ENCODE measurements at regions not wholly inside any gene's neighbourhood (a gene's known extent, or its start where the extent isn't known, plus 50 kb on each side); places are given as distances from the start of the nearest gene placed in this dataset.

- H3K36me3 ChIP-seq, result no peaks in the 10 kb centered on the region
- no peak for DNase-seq (ENCODE audit: extremely low spot score)
- H3K27ac ChIP-seq (replicated peaks in 1 of 4), result no peak overlapping the region
- H3K4me3 ChIP-seq, result no peak overlapping the region
- WGBS, result 100% methylated on average over 1 of the region's 1 CpG
- H3K27me3 ChIP-seq, result no peaks in the 10 kb centered on the region
- peaks cover 0 to 3% (median 0%) of the 10 kb centered on the region in 4 donors for H3K4me1 ChIP-seq
- TF ChIP-seq CTCF (IDR thresholded peaks at IDR 0.05) (no peak), EP300 (IDR thresholded peaks at IDR 0.05) (no peak), POLR2AphosphoS5 (IDR thresholded peaks at IDR 0.05) (no peak), POLR2A (IDR thresholded peaks at IDR 0.05; ENCODE audit: low read depth) (no peak)
- H3K9me3 ChIP-seq, result no peaks in the 10 kb centered on the region
- intact Hi-C loops (cut with DNase I), result no loop called here
These were observed 125.8 kb upstream of the C1QTNF9B start for GRCh38 chr13:24023073-24023472.

DNA sequence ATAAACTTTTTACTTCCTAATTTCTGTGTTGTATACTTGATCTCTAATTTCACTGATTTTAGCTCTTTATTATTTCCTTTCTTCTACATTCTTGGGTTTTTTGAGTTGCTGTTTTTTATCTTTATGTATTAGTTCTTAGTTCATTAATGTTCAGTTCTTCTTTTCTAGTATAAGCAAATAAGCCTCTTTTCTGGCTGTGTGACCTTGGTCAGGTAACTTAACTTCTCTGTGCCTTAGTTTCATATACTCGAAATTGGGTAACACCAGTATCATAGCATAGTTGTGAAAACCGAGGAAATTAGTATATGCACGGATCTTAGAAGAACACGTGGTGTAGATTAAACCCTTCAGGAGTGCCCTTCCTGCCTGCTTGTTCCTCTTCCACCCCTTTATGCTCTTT is 130.2 kb upstream of the C1QTNF9B start:
- no peak for TF ChIP-seq EP300 (IDR thresholded peaks at IDR 0.05)
- no peak for TF ChIP-seq CTCF (IDR thresholded peaks at IDR 0.05)
- no peak for TF ChIP-seq POLR2AphosphoS5 (IDR thresholded peaks at IDR 0.05)
- TF ChIP-seq POLR2A (IDR thresholded peaks at IDR 0.05; ENCODE audit: low read depth), result no peak
- H3K4me3 ChIP-seq, result no peak overlapping the region
- no peak for DNase-seq (ENCODE audit: extremely low spot score)
- no peaks in the 10 kb centered on the region for H3K9me3 ChIP-seq
- H3K36me3 ChIP-seq, result no peaks in the 10 kb centered on the region
- H3K4me1 ChIP-seq, result peaks cover 10 to 13% (median 11%) of the 10 kb centered on the region in 4 donors
- WGBS, result 80% methylated on average over 4 of the region's 4 CpGs
- H3K27me3 ChIP-seq, result no peaks in the 10 kb centered on the region
- no peak overlapping the region for H3K27ac ChIP-seq (replicated peaks in 1 of 4)
- intact Hi-C loops (cut with DNase I), result no loop called here

GRCh38 chr13:24032252-24032651 is 128.3 kb upstream of the SPATA13 start:
- intact Hi-C loops (cut with DNase I), result no loop called here
- no peak for DNase-seq (ENCODE audit: extremely low spot score)
- H3K9me3 ChIP-seq, result no peaks in the 10 kb centered on the region
- H3K4me3 ChIP-seq, result no peak overlapping the region
- peaks cover 20 to 52% (median 46%) of the 10 kb centered on the region in 4 donors for H3K4me1 ChIP-seq
- H3K27me3 ChIP-seq, result no peaks in the 10 kb centered on the region
- H3K27ac ChIP-seq (replicated peaks in 1 of 4), result peak overlapping the region; percentile 22 to 55 (median 51)
- 18% methylated on average over 2 of the region's 2 CpGs for WGBS
- H3K36me3 ChIP-seq, result no peaks in the 10 kb centered on the region
- TF ChIP-seq CTCF (IDR thresholded peaks at IDR 0.05) (no peak), POLR2A (IDR thresholded peaks at IDR 0.05; ENCODE audit: low read depth) (no peak), POLR2AphosphoS5 (IDR thresholded peaks at IDR 0.05) (peak in 1 of 2 donors; percentile 51)

- WGBS, result 44% methylated on average over 2 of the region's 2 CpGs
- intact Hi-C loops (cut with DNase I), result no loop called here
These were observed 127.8 kb upstream of the SPATA13 start for GRCh38 chr13:24032674-24033073.

More at GRCh38 chr13:24032674-24033073, 127.8 kb upstream of the SPATA13 start:
- Histone ChIP-seq H3K27ac (replicated peaks in 1 of 4) (peak overlapping the region; percentile 22 to 55 (median 51)), H3K27me3 (no peaks in the 10 kb centered on the region), H3K36me3 (no peaks in the 10 kb centered on the region), H3K4me1 (peaks cover 20 to 52% (median 46%) of the 10 kb centered on the region in 4 donors), H3K9me3 (no peaks in the 10 kb centered on the region), H3K4me3 (no peak overlapping the region)
- TF ChIP-seq EP300 (IDR thresholded peaks at IDR 0.05) (no peak), POLR2AphosphoS5 (IDR thresholded peaks at IDR 0.05) (no peak), POLR2A (IDR thresholded peaks at IDR 0.05; ENCODE audit: low read depth) (no peak), CTCF (IDR thresholded peaks at IDR 0.05) (no peak)
- DNase-seq (ENCODE audit: extremely low spot score), result no peak

Measured in esophagus muscularis mucosa (tissue), 4 donors.